Fibroblast of skin of right biceps (primary cell): ENCODE measurements at regions not wholly inside any gene's neighbourhood (a gene's known extent, or its start where the extent isn't known, plus 50 kb on each side); places are given as distances from the start of the nearest gene placed in this dataset.
A peak's percentile ranks its signal among the peaks of the same experiment; 100 is the strongest.
"Not testable (repeated sequence)": the region's sequence is repeated elsewhere in the genome, so short reads cannot be mapped to it uniquely, and the experiment has no call there.

ENCODE experiments used
- DNase-seq: peaks from one replicate; pipeline ENCODE4 v3.0.0-alpha.2; 2013

DNA sequence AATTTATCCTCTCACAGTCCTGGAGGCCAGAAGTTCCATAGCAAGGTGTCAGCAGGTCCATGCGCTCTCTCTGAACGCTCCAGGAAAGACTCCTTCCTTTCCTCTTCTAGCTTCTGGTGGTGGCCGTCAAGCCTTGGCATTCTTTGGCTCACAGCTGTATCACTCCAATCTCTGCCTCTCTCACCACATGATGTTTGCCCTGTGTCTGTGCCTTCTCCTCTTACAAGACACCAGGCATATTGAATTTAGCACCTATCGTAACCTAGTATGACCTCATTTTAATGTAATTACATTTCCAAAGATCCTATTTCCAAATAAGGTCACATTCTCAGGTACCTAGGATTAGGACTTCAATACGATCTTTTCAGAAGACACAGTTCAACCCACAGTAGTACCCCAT lies 428.5 kb downstream of the CD83 start:
- DNase-seq: no peak

GRCh38 chr6:14547284-14547998 lies 429.9 kb downstream of the CD83 start:
- DNase-seq: no peak

DNA sequence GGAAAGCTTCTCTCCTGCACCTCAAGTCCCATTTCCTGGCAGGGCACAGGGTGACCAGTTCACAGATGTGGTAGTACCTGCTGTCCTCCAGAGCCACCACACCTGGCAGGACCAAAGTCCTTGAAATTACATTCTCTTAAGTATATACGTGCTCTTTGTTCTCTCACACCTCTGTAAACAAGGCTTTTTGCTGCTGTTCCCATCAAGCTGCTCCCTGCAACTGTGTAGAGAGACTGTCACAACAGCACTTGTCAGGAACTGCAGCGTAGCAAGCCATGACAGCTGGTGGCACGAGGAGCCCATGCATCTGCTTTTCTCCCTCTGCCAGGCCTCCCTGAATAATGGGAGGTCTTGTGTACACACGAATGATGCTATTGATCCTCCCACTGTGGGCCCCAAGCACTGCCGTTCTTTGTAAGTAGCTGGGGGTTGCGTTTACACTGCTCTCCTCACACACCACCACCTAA lies 431.8 kb downstream of the CD83 start:
- no peak for DNase-seq

GRCh38 chr6:14549871-14550270 lies 432.3 kb downstream of the CD83 start:
- DNase-seq: no peak

DNA sequence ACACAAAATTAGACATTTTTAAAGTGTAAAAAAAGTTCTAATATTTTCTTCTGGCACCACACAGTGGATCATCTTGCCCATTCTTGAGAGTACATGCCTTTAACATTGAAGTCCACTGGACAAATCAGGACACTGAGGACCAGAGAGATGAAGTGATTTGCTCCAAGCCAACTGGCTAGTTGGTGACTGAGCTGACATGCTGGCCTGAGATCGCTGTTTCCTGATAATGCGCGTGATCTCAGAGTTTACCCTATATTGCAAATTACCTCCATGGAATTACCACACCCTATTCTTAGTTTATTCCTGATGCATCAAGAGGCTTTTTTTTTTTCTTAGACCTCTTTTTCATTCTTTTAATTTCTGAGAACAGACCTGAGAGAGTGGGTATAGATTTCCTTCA lies 432.8 kb downstream of the CD83 start:
- no peak for DNase-seq

DNA sequence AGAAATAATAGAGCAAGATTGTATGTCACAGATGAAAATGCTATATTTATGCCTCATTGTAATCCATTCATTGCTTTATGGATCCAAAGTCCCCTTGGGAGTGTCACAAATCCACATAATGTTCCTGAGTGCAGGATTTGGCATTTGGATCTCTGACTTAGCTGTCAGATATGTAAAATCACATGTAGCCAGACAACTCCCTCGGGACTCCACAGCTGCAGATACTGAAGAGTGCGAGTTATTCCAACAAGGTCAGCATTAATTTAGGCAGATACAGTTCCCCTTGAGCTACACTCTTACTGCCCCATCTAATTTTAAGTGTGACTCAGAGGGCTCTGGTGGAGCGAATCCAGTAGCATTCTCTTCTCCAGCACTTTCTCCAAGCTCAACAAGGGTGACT lies 433.2 kb downstream of the CD83 start:
- peak; percentile 50 for DNase-seq

DNA sequence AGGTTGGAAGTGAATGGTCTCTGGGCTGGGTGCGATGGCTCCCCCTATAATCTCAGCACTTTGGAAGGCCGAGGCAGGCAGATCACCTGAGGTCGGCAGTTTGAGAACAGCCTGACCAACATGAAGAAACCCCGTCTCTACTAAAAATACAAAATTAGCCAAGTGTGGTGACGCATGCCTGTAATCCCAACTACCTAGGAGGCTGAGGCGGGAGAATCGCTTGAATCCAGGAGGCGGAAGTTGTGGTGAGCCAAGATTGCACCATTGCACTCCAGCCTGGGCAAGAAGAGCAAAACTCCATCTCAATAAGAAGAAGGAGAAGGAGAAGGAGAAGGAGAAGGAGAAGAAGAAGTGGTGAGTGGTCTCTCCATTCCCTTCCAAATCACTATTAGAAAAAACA lies 434.0 kb downstream of the CD83 start:
- not testable (repeated sequence) for DNase-seq

DNA sequence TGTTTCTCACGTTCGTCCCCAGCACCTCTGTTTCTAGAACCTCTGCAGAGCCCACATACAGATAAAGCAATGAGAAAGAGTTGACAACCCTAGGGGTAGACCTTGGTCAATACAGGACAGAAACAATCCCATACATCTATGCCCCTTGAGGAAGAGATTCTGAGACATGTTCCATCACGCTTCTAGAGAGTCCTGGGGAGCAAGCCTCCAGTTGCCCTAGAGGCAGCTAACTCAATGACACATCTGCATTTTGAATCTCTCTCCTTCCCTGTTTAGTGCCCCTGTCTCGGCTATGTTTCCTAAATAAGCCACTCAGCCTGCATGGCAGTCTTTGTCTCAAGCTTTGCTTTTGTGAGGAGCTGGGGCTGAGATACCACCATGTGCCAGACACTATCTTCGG lies 435.3 kb downstream of the CD83 start:
- DNase-seq: no peak

- no peak for DNase-seq
Observed at GRCh38 chr6:14553515-14553914, 435.9 kb downstream of the CD83 start.

DNA sequence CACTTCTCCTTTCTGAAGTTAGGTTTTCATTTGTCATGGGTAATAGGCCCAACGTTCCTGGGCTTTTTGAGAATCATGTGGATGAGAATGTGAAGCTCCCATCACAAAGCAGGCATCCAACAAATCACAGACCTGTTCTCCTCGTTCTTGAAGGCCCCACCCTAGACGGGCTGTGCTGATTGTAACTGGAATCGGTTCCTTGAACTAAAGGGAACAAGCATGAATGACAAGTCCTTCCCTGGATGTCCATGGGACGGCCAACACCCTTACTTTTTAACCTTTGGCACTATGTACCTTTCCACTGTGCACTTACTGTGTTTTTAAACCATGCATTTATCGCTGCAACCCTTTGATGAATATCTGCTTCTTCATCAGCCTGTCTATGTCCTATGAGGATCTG lies 438.2 kb downstream of the CD83 start:
- DNase-seq: no peak

GRCh38 chr6:14559746-14560536 lies 442.4 kb downstream of the CD83 start:
- peak; percentile 15 for DNase-seq

DNA sequence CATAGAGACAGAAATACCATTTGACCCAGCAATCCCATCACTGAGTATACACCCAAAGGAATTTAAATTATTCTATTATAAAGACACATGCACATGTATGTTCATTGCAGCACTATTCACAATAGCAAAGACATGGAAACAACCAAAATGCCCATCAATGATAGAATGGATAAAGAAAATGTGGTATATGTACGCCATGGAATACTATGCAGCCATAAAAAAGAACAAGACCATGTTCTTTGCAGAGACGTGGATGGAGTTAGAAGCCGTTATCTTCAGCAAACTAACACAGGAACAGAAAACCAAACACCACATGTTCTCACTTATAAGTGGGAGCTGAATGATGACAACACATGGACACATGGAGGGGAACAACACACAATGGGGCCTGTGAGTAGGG lies 444.0 kb downstream of the CD83 start:
- DNase-seq: not testable (repeated sequence)

- no peak for DNase-seq
Observed at GRCh38 chr6:14567842-14568241, 450.3 kb downstream of the CD83 start.

GRCh38 chr6:14569394-14569793 lies 451.8 kb downstream of the CD83 start:
- no peak for DNase-seq

DNA sequence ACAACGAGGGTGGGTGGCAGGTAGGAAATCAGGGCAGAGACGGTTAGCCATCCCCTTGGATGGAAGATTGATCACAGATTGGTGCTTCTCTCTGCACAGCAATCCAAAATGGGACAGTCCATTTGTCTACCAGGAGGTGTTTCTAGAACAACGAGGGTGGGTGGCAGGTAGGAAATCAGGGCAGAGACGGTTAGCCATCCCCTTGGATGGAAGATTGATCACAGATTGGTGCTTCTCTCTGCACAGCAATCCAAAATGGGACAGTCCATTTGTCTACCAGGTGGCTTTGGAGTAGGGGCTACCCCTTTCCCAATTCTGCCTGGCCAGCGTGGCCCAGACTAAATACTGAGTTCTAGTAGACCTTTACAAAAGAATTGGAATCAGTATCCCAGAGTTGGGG lies 452.3 kb downstream of the CD83 start:
- DNase-seq: not testable (repeated sequence)

- no peak for DNase-seq
Observed at GRCh38 chr6:14571001-14571400, 453.4 kb downstream of the CD83 start.

- DNase-seq: no peak
Observed at GRCh38 chr6:14571746-14572145, 454.2 kb downstream of the CD83 start.

GRCh38 chr6:14573267-14573666 lies 455.7 kb downstream of the CD83 start:
- no peak for DNase-seq

DNA sequence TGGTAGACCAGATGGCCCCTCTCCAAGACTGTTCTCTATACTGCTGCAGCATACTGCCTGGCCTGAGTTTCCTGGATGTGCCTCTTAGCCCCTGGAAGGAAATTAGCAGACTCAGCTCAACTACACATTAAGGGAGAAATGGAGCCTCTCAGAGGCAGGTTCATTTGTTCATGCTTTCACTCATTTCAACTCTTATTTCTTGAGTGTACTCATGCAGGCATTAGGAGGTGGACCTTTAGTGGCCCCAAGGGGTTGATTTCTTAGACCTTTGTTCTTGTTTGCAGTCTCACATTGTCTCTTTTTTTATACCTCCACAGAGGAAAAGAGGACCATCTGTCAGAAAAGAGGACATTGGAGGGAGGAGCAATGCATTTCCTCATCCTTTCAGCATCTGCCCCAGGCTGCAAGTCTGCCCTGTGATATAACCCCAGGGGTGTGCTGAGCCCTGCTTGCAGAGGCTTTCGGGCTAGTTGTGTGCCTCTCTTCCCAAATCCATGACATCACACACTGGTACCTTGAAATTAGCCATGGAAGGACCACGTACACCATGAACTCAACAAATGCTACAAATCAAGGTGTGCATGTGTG lies 456.2 kb downstream of the CD83 start:
- DNase-seq: no peak

DNA sequence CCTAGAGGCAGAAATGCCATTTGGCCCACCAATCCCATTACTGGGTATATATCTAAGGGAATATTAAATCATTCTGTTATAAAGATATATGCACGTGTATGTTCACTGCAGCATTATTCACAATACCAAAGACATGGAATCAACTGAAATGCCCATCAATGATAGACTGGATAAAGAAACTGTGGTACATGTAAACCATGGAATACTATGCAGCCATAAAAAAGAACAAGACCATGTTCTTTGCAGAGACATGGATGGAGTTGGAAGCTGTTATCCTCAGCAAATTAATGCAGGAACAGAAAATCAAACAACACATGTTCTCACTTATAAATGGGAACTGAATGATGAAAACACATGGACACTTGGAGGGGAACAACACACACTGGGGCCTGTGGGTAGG lies 458.4 kb downstream of the CD83 start:
- DNase-seq: no peak

DNA sequence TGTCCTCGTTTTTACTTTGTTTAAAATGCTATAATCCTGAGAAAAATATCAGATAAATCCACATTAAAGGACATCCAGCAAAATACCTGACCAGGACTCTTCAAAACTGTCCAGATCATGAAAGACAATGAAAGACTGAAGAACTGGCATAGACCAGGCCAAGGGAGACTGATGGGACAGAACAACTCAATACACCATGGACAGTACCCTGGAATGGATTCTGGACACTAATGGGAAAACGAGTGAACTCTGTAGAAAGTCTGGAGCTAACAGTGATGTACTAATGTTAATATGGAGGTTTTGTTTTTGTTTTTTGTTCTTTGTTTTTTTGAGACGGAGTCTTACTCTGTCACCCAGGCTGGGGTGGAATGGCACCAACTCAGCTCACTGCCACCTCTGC lies 461.4 kb downstream of the CD83 start:
- DNase-seq: no peak

- no peak for DNase-seq
Observed at GRCh38 chr6:14582749-14583148, 465.2 kb downstream of the CD83 start.

GRCh38 chr6:14583826-14584225 lies 466.3 kb downstream of the CD83 start:
- no peak for DNase-seq

- DNase-seq: no peak
Observed at GRCh38 chr6:14584450-14584849, 466.9 kb downstream of the CD83 start.
